ELF-1 (cell line): ENCODE measurements at regions not wholly inside any gene's neighbourhood (a gene's known extent, or its start where the extent isn't known, plus 50 kb on each side); places are given as distances from the start of the nearest gene placed in this dataset.
"Not testable (repeated sequence)": the region's sequence is repeated elsewhere in the genome, so short reads cannot be mapped to it uniquely, and the experiment has no call there.

Experiments used
- DNase-seq: peaks from one replicate; pipeline ENCODE4 v3.0.0-alpha.2; 2016; ENCODE audit warnings: low read depth, low spot score

GRCh38 chr4:29704059-29704458 lies 1016.1 kb upstream of the PCDH7 start:
- DNase-seq = no peak

GRCh38 chr4:29708473-29708872 lies 1011.7 kb upstream of the PCDH7 start:
- DNase-seq = no peak

DNA sequence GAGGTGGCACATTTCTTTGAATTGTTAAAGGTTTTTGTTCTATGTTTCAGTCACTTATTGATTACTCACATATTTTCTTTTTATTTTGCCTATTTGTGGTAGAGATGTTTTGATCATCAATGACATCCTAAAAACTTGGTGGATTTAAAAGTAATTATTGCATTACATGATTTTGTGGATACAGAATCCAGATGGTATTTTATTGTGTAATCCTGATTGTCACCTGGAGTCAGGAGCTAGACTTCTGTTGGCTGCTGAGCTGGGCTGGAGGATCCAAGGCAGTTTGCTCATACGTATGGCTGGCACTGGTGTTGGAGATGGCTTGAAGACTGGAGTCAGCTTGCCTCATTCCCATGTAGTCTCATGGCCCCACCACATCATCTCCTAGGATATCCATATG lies 1009.6 kb upstream of the PCDH7 start:
- no peak for DNase-seq

DNA sequence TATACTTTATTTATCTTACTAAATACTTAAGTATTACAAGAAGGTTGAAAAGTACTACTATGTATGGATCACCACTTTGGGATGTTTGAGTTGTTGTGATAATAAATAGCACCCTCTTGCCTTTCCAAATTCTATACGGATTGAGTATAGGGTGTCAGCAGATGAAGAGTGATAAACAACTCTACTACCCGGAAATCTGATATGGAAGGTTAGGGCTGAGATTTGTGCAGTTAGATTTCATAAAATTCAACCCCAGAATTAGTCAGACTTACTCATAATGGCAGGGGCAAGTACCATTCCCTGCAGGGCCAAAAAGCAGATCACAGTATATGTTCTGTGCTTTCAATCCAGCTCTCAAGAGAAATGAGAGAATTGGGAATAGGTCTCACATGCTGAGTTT lies 1008.9 kb upstream of the PCDH7 start:
- no peak for DNase-seq

- no peak for DNase-seq
These were observed 1002.7 kb upstream of the PCDH7 start for GRCh38 chr4:29717287-29718057.

GRCh38 chr4:29718136-29718535 lies 1002.0 kb upstream of the PCDH7 start:
- no peak for DNase-seq

DNA sequence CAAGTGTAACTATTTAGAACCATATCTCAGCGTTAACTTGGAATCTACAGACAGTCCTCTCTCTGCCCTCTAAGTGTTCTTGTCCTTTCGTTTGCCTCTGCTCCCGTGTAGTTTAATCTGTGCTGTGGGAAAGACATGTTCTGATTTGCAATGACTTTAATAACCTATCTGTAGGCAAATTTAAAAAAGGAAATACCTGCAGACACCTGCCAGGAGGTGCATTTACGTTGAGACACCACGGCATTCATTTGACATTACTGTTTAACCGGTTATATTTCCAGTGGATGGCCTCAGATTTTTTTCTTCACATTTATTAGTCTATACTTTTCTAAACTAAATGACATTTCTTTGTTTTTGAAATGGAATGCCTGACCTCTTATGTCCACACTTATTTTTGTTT lies 997.9 kb upstream of the PCDH7 start:
- DNase-seq = no peak

GRCh38 chr4:29726938-29727337 lies 993.2 kb upstream of the PCDH7 start:
- DNase-seq = no peak

GRCh38 chr4:29734343-29735213 lies 985.6 kb upstream of the PCDH7 start:
- DNase-seq = no peak

DNA sequence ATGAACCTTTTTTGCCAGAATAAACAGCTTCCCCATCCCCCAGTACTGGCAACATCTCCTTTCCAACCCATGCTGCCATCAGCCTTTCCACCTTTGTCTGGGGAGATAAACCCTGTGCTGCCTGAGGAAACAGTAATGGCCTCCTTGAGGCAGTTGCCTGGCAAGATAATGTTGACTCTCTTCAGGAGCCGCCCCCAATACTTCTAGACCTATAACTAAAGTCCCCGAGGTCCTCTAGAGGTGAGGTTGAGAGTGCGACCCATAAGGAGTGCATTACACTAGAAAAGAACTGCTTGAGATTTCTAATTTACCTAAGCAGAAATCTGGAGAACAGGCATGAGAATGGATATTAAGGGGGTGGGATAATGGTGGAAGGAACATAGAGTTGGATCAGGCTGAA lies 963.2 kb upstream of the PCDH7 start:
- DNase-seq = no peak

- no peak for DNase-seq
These were observed 958.0 kb upstream of the PCDH7 start for GRCh38 chr4:29762151-29762550.

DNA sequence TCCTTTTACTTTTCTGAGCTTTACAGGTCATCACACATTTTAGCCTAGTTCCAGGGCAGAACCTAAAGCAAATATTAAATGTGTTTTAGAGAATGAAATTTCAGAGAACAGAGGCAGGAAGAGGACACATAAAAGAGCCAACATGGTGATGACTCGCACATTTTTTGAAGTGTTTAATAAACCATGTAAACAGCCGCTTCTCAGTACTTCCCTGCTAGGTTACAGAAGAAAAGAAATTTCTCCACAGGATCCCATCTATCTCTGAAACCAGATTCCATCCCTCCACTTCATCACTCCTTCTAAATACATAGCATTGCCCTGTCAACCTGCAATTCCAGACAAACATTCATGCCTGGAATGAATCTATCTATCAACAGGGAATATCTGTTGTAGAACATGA lies 949.5 kb upstream of the PCDH7 start:
- no peak for DNase-seq

DNA sequence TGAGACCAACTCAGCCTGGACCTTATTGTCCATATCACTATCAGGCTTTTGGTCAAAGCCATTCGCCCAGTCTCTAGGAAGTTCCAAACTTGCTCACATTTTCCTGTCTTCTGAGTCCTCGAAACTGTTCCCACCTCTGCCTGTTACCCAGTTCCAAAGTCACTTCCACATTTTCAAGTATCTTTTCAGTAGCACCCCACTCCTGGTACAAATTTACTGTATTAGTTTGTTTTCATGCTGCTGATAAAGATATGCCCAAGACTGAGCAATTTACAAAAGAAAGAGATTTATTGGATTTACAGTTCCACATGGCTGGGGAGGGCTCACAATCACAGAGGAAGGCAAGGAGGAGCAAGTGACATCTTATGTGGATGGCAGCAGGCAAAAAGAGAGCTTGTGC lies 932.0 kb upstream of the PCDH7 start:
- not testable (repeated sequence) for DNase-seq

DNA sequence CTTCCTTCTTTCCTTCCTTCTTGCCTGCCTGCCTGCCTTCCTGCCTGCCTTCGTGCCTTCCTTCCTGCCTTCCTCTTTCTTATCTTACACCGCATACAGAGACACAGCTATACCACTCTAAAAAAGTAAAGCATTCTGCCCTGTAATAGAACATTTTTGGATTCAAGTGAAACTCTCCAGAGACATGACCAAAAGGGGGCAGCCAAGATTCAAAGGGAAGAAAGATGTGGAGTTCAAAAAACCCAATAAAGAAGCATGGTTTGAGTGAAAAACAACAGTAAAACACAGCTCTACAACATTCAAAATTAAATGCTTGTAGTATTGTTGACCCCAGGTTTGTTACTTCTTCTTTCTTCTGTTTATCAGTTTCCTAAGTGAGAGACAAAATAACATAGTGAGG lies 914.9 kb upstream of the PCDH7 start:
- no peak for DNase-seq

- no peak for DNase-seq
These were observed 914.2 kb upstream of the PCDH7 start for GRCh38 chr4:29805916-29806480.

GRCh38 chr4:29817961-29818360 lies 902.2 kb upstream of the PCDH7 start:
- no peak for DNase-seq

DNA sequence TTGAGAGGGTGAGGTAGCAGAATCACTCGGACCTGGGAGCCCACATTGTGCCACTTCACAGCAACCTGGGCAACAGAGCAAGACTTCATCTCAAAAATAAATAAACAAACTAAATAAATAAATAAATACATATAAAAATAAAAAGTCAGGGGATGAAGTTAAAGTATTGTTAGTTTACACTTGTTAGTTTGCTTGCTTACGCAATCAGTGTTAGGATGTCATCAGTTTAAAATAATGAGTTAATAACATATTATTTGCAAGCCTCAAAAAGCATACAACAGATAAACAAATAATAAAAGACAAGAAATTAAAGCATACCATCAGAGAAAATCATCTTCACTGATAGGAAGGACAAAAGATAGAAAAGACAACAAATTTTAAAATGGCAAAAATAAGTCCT lies 891.1 kb upstream of the PCDH7 start:
- DNase-seq = no peak

DNA sequence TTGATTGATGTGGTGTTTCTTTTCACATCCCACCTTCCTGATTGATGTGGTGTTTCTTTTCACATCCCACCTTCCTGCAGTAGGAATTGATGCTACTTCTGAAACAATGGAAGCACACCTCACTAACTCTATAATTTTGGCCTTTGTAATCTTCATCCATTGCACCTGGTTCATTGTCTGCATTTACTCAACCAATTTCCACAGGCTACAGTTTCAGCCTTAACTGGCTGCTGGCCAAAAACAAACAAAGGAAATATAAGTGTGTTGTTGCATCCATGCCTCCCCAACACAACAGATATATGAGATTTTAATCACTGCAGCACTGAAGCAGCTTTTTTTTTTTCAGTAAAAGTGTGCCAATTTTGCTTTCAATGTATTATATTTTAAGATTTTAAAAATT lies 867.6 kb upstream of the PCDH7 start:
- no peak for DNase-seq

GRCh38 chr4:29853833-29854232 lies 866.3 kb upstream of the PCDH7 start:
- no peak for DNase-seq

DNA sequence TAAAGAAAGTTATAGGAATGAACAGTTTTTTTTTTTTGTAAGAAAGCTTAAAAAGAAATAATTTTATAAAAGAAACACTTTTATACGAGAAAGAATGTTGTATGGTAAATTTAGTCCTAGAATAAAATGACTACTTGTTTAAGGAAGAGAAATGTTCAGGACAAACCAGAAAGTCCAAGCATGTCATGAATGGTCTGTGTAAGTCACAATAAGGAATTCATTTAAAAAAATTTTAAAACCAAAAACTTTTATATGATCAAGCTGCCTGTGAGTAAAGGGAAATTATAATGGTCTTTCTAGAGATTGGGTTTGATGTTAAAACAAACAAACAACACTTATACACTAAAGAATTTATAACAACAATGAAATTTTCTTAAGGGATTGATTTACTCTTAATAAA lies 858.9 kb upstream of the PCDH7 start:
- no peak for DNase-seq

- no peak for DNase-seq
These were observed 852.8 kb upstream of the PCDH7 start for GRCh38 chr4:29867412-29867811.

DNA sequence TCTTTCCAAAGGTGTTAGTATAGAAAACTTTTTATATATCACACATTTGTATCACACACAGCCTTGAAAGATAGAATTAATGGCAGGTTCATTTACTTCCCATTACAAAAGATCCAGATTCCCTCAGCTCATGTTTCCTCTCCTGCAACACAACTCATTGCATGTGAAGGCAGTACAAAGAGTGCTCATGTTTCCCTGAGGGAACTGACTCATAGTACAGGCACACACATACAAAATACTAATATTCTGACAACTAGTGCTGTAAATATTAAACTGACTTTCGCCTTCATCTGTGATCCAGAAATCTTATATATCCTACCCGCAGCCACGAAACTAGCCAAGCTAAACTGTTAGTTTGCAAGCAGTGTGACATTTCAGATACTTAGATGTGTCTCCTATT lies 819.8 kb upstream of the PCDH7 start:
- no peak for DNase-seq

DNA sequence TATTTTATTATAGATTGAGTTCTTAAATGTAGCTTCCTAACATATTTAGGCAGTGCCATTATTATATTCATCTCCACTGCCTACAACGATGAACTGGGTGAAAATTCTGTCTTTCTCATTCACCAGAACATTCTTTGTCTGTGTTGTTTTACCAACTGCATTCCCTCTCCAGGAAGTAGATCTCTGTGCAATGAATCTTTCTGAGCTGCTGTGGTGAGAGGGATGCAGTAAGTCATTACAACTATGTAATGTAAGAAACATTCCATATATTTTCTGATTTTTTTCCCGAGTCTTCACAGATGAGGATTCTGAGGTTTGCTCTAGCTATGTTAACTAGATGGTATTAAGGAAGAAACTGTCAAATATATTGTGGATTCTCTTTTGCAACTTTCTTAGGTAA lies 811.9 kb upstream of the PCDH7 start:
- DNase-seq = no peak
